Colonic mucosa (tissue), 4 donors: ENCODE measurements at regions not wholly inside any gene's neighbourhood (a gene's known extent, or its start where the extent isn't known, plus 50 kb on each side); places are given as distances from the start of the nearest gene placed in this dataset.

ENCODE experiments used
- DNase-seq: peaks from one replicate; pipeline ENCODE4 v3.0.0-alpha.2; 2020
- H3K27ac ChIP-seq: fragments of 200-600 bp; one replicate; pipeline ENCODE4 v1.8.0; 2021
- H3K27me3 ChIP-seq: fragments of 200-600 bp; one replicate; pipeline ENCODE4 v1.8.0; 2021
- H3K36me3 ChIP-seq: fragments of 200-600 bp; one replicate; pipeline ENCODE4 v1.8.0; 2021
- H3K4me1 ChIP-seq: fragments of 200-600 bp; one replicate; pipeline ENCODE4 v1.8.0; 2021; ENCODE audit warnings: mild to moderate bottlenecking
- H3K4me3 ChIP-seq: fragments of 200-600 bp; one replicate; pipeline ENCODE4 v1.8.0; 2021
- H3K9ac ChIP-seq, 2 donors: one replicate each; pipeline ENCODE4 v1.7.0; 2013; ENCODE audit warnings: control low read depth in 2 of 2, low read depth in 2 of 2, low read length in 2 of 2
- H3K9me3 ChIP-seq: fragments of 200-600 bp; one replicate; pipeline ENCODE4 v1.8.0; 2021
- intact Hi-C: fragments of 100-400 bp; cut with DNase I; formaldehyde crosslinking; loops from one replicate; pipeline ENCODE4 v1.14.1; 2022
- TF ChIP-seq, protein P1 (sequence below): fragments of 200-600 bp; IDR thresholded peaks from one replicate; pipeline ENCODE4 v1.8.0; 2022; ENCODE audit warnings: antibody characterized with exemption, mild to moderate bottlenecking
- donor health status: healthy.
- donor health status: DM: no; HTN: no; CAD: no.
- donor health status: DM: no; HTN: no; CAD: no.

DNA sequence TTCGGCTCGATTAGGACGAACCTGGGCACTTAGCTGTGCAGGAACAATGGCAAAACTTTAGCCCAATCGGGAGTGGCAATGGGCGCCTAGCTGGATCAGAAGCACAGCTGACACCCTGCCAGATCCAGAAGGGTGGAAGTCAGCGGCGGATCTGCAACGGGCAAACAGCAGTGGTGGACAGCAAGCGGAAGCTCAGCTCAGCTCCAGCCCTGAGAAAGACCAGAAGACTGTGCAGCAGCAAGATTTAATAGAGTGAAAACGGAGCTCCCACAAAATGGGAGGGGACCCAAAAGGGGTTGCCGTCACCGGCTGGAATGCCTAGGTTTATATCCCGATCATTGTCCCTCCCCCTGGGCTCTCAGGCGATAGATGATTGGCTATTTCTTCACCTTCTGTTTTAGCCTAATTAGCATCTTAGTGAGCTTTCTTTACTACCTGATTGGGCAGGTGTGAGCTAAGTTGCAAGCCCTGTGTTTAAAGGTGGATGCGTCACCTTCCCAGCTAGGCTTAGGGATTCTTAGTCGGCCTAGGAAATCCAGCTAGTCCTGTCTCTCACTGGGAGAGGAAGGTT is 1237.9 kb downstream of the CDH12 start:
- TF ChIP-seq, protein P1, sequence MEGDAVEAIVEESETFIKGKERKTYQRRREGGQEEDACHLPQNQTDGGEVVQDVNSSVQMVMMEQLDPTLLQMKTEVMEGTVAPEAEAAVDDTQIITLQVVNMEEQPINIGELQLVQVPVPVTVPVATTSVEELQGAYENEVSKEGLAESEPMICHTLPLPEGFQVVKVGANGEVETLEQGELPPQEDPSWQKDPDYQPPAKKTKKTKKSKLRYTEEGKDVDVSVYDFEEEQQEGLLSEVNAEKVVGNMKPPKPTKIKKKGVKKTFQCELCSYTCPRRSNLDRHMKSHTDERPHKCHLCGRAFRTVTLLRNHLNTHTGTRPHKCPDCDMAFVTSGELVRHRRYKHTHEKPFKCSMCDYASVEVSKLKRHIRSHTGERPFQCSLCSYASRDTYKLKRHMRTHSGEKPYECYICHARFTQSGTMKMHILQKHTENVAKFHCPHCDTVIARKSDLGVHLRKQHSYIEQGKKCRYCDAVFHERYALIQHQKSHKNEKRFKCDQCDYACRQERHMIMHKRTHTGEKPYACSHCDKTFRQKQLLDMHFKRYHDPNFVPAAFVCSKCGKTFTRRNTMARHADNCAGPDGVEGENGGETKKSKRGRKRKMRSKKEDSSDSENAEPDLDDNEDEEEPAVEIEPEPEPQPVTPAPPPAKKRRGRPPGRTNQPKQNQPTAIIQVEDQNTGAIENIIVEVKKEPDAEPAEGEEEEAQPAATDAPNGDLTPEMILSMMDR: no peak
- intact Hi-C loops: no loop called here
- H3K36me3 ChIP-seq: no peaks in the 10 kb centered on the region
- H3K9ac ChIP-seq: no peak overlapping the region
- no peaks in the 10 kb centered on the region for H3K4me1 ChIP-seq
- H3K27me3 ChIP-seq: no peaks in the 10 kb centered on the region
- H3K4me3 ChIP-seq: no peak overlapping the region
- DNase-seq: no peak
- no peak overlapping the region for H3K27ac ChIP-seq
- H3K9me3 ChIP-seq: no peaks in the 10 kb centered on the region

GRCh38 chr5:21613971-21614488 is 1239.1 kb downstream of the CDH12 start:
- Histone ChIP-seq H3K36me3 (no peaks in the 10 kb centered on the region), H3K9ac (no peak overlapping the region), H3K4me3 (no peak overlapping the region), H3K27ac (no peak overlapping the region), H3K9me3 (no peaks in the 10 kb centered on the region), H3K27me3 (no peaks in the 10 kb centered on the region), H3K4me1 (no peaks in the 10 kb centered on the region)
- DNase-seq: no peak
- TF ChIP-seq, protein P1: no peak
- intact Hi-C loops: no loop called here

- H3K4me1 ChIP-seq: no peaks in the 10 kb centered on the region
- H3K9ac ChIP-seq: no peak overlapping the region
- H3K27ac ChIP-seq: no peak overlapping the region
- TF ChIP-seq, protein P1: no peak
- no peak for DNase-seq
- H3K36me3 ChIP-seq: no peaks in the 10 kb centered on the region
- intact Hi-C loops: no loop called here
- H3K9me3 ChIP-seq: no peaks in the 10 kb centered on the region
- H3K4me3 ChIP-seq: no peak overlapping the region
- H3K27me3 ChIP-seq: no peaks in the 10 kb centered on the region
These were observed 1249.3 kb downstream of the CDH12 start for GRCh38 chr5:21603796-21604195.

DNA sequence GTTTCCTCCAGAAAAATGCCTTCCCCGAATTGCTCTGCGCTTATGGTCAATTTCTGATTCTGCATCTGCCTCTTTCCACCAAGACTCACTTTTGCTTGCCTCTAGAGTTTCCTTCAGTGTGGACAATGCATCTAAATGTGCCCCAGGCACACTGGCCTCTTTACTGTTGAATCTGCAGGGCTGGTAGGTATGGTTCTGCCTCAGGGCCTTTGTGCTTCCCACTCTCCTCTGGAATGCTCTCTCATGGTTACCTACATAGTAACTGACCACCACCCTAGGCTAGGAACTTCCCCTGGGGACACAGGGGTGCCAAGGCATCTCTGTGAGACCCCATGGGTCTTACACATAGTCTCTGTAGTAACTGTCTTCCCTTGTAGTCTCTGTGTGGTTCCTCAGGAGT is 1258.6 kb downstream of the CDH12 start:
- Histone ChIP-seq H3K27ac (no peak overlapping the region), H3K36me3 (no peaks in the 10 kb centered on the region), H3K4me3 (no peak overlapping the region), H3K27me3 (no peaks in the 10 kb centered on the region), H3K9ac (no peak overlapping the region), H3K4me1 (no peaks in the 10 kb centered on the region), H3K9me3 (no peaks in the 10 kb centered on the region)
- intact Hi-C loops: no loop called here
- TF ChIP-seq, protein P1: no peak
- DNase-seq: no peak

GRCh38 chr5:21593261-21593660 is 1259.9 kb downstream of the CDH12 start:
- no peak overlapping the region for H3K4me3 ChIP-seq
- intact Hi-C loops: no loop called here
- H3K9ac ChIP-seq: no peak overlapping the region
- DNase-seq: no peak
- H3K4me1 ChIP-seq: no peaks in the 10 kb centered on the region
- no peaks in the 10 kb centered on the region for H3K9me3 ChIP-seq
- no peaks in the 10 kb centered on the region for H3K27me3 ChIP-seq
- no peaks in the 10 kb centered on the region for H3K36me3 ChIP-seq
- TF ChIP-seq, protein P1: no peak
- no peak overlapping the region for H3K27ac ChIP-seq
